ENCODE measurements at regions not wholly inside any gene's neighbourhood (a gene's known extent, or its start where the extent isn't known, plus 50 kb on each side); places are given as distances from the start of the nearest gene placed in this dataset.

DNA sequence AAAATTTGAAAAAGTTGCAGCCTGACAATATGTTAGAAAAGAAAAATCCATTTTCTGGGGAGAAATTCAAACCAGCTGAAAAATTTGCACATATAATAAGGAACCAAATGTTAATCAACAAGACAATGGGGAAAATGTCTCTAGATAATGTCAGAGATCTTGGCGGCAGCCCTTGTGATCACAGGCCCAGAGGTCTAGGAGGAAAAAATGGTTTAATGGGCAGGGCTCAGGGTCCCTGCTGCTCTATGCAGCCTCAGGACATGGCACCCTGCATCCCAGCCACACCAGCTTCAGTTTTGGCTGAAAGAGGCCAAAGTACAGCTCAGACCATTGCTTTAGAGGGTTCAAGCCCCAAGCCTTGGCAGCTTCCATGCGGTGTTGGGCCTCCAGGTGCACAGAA, 701.9 kb downstream of the IGSF11 start:
- TF ChIP-seq, protein P1, sequence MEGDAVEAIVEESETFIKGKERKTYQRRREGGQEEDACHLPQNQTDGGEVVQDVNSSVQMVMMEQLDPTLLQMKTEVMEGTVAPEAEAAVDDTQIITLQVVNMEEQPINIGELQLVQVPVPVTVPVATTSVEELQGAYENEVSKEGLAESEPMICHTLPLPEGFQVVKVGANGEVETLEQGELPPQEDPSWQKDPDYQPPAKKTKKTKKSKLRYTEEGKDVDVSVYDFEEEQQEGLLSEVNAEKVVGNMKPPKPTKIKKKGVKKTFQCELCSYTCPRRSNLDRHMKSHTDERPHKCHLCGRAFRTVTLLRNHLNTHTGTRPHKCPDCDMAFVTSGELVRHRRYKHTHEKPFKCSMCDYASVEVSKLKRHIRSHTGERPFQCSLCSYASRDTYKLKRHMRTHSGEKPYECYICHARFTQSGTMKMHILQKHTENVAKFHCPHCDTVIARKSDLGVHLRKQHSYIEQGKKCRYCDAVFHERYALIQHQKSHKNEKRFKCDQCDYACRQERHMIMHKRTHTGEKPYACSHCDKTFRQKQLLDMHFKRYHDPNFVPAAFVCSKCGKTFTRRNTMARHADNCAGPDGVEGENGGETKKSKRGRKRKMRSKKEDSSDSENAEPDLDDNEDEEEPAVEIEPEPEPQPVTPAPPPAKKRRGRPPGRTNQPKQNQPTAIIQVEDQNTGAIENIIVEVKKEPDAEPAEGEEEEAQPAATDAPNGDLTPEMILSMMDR (IDR thresholded peaks at IDR 0.05): no peak
- no peak for TF ChIP-seq POLR2A (IDR thresholded peaks at IDR 0.05)

Data from adrenal gland (tissue), 5 donors.